Mucosa of descending colon (tissue), 3 donors: ENCODE measurements at regions not wholly inside any gene's neighbourhood (a gene's known extent, or its start where the extent isn't known, plus 50 kb on each side); places are given as distances from the start of the nearest gene placed in this dataset.

Experiments
- ATAC-seq: fragments of 200-7000 bp; cut with Tn5 transposase; one replicate; pipeline ENCODE4 v1.9.1; 2020; ENCODE audit warnings: mild to moderate bottlenecking, moderate library complexity
- DNase-seq, 3 donors: peaks; one replicate each; pipeline ENCODE4 v3.0.0-alpha.2; 2020
- H3K36me3 ChIP-seq: fragments of 200-600 bp; one replicate; pipeline ENCODE4 v1.8.0; 2021; ENCODE audit warnings: low read depth, mild to moderate bottlenecking
- H3K4me1 ChIP-seq: fragments of 200-600 bp; one replicate; pipeline ENCODE4 v1.8.0; 2021; ENCODE audit warnings: low read depth, mild to moderate bottlenecking
- H3K4me3 ChIP-seq: fragments of 200-600 bp; one replicate; pipeline ENCODE4 v1.8.0; 2021; ENCODE audit warnings: mild to moderate bottlenecking
- H3K9me3 ChIP-seq: fragments of 200-600 bp; one replicate; pipeline ENCODE4 v1.8.0; 2021; ENCODE audit warnings: mild to moderate bottlenecking
- CTCF ChIP-seq: fragments of 200-600 bp; IDR thresholded peaks from one replicate; pipeline ENCODE4 v1.8.0; 2022; ENCODE audit warnings: antibody characterized with exemption, mild to moderate bottlenecking
- intact Hi-C, 2 donors: fragments of 100-400 bp; cut with DNase I in 1 of 2; cut with micrococcal nuclease in 1 of 2; formaldehyde crosslinking; loops; one replicate each; pipeline versions ENCODE4 v1.11.0 to v1.11.1; 2022; cut with DNase I, micrococcal nuclease
- donor health status: DM: no; HTN: no; CAD: no; lungs with moderate emphysema.
- donor health status: DM: no; HTN: no; CAD: no.
- donor health status: DM: no; HTN: yes; CAD: no.

GRCh38 chr5:168056499-168057182 lies 234.8 kb upstream of the WWC1 start:
- intact Hi-C loops = no loop called here
- no peak for ATAC-seq
- H3K4me3 ChIP-seq = no peak overlapping the region
- H3K4me1 ChIP-seq = no peaks in the 10 kb centered on the region
- H3K36me3 ChIP-seq = no peaks in the 10 kb centered on the region
- H3K9me3 ChIP-seq = peaks cover 2% of the 10 kb centered on the region
- no peak for TF ChIP-seq CTCF
- no peak for DNase-seq

DNA sequence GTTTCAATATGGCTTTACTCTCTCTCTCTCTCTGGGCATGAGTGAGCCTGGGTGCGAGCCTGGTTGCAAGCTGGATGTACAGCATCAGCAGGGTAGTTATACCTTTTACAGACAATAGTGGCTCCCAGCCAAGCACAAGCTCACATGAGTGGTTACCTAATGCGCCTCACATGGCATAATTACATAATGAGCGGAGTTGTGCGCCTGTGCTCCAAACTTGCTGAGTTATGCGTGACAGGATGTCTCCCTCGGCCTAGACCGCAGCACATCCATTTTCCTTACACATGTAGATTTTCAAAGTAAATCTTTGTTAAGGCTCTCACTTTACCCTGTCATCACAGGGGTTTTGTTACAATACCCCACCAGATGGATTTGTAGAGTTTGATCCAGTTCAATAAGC lies 233.5 kb upstream of the WWC1 start:
- intact Hi-C loops = no loop called here
- Histone ChIP-seq H3K36me3 (no peaks in the 10 kb centered on the region), H3K4me1 (no peaks in the 10 kb centered on the region), H3K4me3 (no peak overlapping the region), H3K9me3 (peaks cover 2% of the 10 kb centered on the region)
- ATAC-seq = no peak
- DNase-seq = no peak
- no peak for TF ChIP-seq CTCF

GRCh38 chr5:168059131-168059530 lies 232.3 kb upstream of the WWC1 start:
- no peak for TF ChIP-seq CTCF
- Histone ChIP-seq H3K36me3 (no peaks in the 10 kb centered on the region), H3K4me3 (no peak overlapping the region), H3K4me1 (no peaks in the 10 kb centered on the region), H3K9me3 (peaks cover 2% of the 10 kb centered on the region)
- DNase-seq (no peak), ATAC-seq (no peak)
- intact Hi-C loops = no loop called here

GRCh38 chr5:168062239-168062638 lies 229.2 kb upstream of the WWC1 start:
- DNase-seq = no peak
- no peaks in the 10 kb centered on the region for H3K36me3 ChIP-seq
- no peaks in the 10 kb centered on the region for H3K4me1 ChIP-seq
- H3K4me3 ChIP-seq = no peak overlapping the region
- TF ChIP-seq CTCF = no peak
- H3K9me3 ChIP-seq = peaks cover 2% of the 10 kb centered on the region
- ATAC-seq = no peak
- intact Hi-C loops = no loop called here

- H3K9me3 ChIP-seq = no peaks in the 10 kb centered on the region
- intact Hi-C loops = no loop called here
- ATAC-seq (no peak), DNase-seq (no peak)
- no peaks in the 10 kb centered on the region for H3K36me3 ChIP-seq
- H3K4me3 ChIP-seq = no peak overlapping the region
- H3K4me1 ChIP-seq = no peaks in the 10 kb centered on the region
- TF ChIP-seq CTCF = no peak
Measured at GRCh38 chr5:168064457-168064856, 227.0 kb upstream of the WWC1 start.
